Epithelial cell of proximal tubule (primary cell): ENCODE measurements at regions not wholly inside any gene's neighbourhood (a gene's known extent, or its start where the extent isn't known, plus 50 kb on each side); places are given as distances from the start of the nearest gene placed in this dataset.

Experiments
- DNase-seq: peaks from one replicate; pipeline ENCODE4 v3.0.0-alpha.2; 2011; ENCODE audit warnings: low read depth
- H3K4me3 ChIP-seq: 2 replicates; pipeline ENCODE4 v1.5.1; 2011; ENCODE audit warnings: low read depth, mild to moderate bottlenecking, low read length
- CTCF ChIP-seq: conservative IDR thresholded peaks from 2 replicates; pipeline ENCODE4 v1.5.1; 2012; ENCODE audit warnings: low read depth, mild to moderate bottlenecking, low read length

DNA sequence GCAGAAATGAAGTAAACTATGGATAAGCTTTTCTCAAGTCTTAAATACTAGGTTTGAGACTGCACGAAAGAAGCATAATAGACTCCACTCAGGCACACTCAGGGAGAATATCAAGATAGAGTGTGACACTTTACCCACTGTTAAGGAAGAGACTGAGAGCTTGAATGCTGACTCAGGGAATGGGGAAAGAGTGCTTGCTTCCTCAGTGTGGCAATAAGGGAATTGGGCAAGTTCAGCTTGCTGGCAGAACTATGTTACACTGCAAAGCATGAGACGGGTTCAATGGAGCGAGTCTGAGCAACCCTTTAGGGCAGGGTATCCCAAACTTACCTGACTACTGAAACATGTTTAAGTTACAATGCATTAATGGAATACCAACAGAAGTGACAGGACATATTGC is 237.7 kb upstream of the MEF2C start:
- peak; percentile 62 for DNase-seq
- H3K4me3 ChIP-seq, result no peak overlapping the region
- TF ChIP-seq CTCF, result no peak

- no peak for TF ChIP-seq CTCF
- peak; percentile 38 for DNase-seq
- H3K4me3 ChIP-seq, result no peak overlapping the region
Measured at GRCh38 chr5:89117124-89117644, 234.2 kb upstream of the MEF2C start.

DNA sequence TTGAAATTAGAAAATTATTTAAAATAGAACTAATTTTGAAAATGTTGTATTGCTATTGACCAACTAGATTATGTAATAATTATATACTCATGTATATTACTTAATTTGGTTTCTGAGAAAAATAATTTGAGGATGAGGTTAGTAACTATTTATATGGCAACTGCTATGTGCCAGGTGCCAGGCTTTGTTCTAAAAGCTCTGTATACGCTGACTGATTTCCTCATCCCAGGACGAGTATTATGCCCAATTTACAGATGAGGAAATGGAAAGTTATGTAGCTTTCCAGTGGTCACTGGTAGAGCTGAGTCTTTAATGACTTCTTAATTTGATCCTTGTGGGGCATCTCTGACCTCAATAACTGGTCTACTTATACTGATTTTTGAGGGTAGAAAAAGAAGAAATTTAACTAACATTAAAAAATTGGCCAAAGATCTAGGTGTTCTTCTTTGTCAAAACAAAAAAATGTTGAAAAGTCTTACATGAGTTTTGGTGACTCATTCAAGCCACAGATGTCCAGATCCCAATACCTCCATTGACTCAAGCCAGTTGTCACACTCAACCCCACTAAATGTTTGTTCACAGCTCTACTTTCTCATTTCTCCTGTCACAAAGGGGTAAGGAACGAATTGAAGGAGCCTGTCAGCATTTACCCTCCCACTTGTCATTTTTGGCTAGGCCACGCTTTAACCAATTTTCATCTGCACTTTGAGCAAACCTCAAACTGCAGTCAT is 228.1 kb upstream of the MEF2C start:
- TF ChIP-seq CTCF, result no peak
- no peak overlapping the region for H3K4me3 ChIP-seq
- DNase-seq, result no peak

- no peak for TF ChIP-seq CTCF
- H3K4me3 ChIP-seq, result no peak overlapping the region
- no peak for DNase-seq
Measured at GRCh38 chr5:89106480-89106879, 223.5 kb upstream of the MEF2C start.

DNA sequence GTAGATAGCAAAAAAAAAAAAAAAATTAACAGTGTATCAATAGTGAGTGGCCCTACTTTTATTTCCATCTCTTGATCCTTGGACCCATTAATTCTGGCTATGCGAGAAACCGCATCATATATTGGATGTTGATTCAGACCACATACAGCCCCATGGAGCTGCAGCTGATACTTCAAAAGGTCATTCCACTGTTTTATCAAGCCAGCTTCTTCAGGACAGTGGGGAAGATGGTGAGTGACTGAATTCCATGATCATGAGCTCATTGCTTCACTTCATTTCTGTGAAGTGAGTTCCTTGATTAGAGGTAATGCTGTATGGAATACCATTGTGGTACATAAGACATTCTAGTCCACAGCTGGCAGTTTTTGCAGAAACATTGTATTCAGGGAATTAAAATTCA is 222.9 kb upstream of the MEF2C start:
- H3K4me3 ChIP-seq, result no peak overlapping the region
- DNase-seq, result no peak
- no peak for TF ChIP-seq CTCF

GRCh38 chr5:89105171-89105695 is 222.2 kb upstream of the MEF2C start:
- TF ChIP-seq CTCF, result no peak
- no peak for DNase-seq
- H3K4me3 ChIP-seq, result no peak overlapping the region
